Hippocampal formation (tissue), 2 donors: ENCODE measurements at regions not wholly inside any gene's neighbourhood (a gene's known extent, or its start where the extent isn't known, plus 50 kb on each side); places are given as distances from the start of the nearest gene placed in this dataset.
A peak's percentile ranks its signal among the peaks of the same experiment; 100 is the strongest.

Experiments used
- DNase-seq, 2 donors: peaks; one replicate each; lab custom pipeline; 2025; lab: John Stamatoyannopoulos, UW

DNA sequence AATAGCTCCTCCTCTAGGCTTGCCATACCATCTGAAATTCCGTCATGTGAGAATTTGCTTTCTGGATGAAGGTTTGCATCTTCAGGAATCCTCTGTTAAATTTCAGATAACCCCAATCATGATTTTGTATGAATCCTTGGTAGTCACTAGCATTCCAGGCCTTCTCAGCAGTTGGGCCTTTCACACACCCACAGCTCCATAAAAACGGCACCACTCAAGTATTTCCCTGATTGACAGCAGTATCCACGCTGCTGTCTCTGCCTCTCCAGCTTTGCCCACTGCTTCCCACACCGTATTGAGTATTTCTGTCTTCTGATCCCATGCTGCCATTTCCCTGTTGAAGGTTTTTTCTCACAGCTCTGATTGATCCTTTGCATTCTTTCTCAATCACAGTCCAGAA lies 208.7 kb upstream of the NCAM1 start:
- DNase-seq, result no peak

DNA sequence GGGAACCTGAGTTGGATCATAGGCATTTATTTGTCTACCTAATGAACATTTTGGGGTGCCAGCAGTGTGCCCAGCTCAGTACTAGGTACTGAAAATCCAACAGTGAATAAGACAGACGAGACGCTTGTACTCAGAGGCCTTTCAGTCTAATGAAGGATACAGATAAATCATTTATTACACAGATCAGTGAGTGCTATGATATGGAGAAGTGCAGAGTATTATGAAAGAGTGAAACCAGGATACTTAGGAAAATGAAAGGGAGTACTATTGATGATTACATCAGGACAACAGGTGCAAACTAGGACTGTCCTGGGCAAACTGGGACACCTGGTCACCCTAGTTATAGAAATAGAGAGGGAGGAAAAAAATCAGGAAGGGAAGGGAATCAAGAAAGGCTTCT lies 207.5 kb upstream of the NCAM1 start:
- DNase-seq, result no peak

GRCh38 chr11:112759418-112759817 lies 201.8 kb upstream of the NCAM1 start:
- no peak for DNase-seq

GRCh38 chr11:112760396-112761059 lies 200.7 kb upstream of the NCAM1 start:
- DNase-seq, result peak in 1 of 2 donors; percentile 26

GRCh38 chr11:112761911-112762706 lies 199.1 kb upstream of the NCAM1 start:
- no peak for DNase-seq

DNA sequence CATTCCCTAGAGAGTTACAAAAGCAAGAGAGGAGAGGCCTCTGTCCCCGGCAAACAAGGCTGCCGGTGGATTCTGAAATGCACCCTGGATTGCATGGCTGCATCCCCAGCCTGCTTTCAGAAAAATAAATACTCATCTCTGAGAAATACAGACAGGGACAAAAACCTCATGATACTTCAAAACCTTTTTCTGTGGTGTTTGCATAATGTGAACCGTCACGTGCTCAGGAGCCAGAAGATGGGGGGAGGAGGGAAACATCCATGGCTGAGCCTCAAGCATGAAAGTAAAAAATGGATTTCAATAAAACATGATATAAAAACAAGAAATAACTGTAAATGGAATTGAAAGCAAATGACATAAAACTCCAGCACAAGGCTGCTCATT lies 198.5 kb upstream of the NCAM1 start:
- DNase-seq, result peak in 1 of 2 donors; percentile 20

DNA sequence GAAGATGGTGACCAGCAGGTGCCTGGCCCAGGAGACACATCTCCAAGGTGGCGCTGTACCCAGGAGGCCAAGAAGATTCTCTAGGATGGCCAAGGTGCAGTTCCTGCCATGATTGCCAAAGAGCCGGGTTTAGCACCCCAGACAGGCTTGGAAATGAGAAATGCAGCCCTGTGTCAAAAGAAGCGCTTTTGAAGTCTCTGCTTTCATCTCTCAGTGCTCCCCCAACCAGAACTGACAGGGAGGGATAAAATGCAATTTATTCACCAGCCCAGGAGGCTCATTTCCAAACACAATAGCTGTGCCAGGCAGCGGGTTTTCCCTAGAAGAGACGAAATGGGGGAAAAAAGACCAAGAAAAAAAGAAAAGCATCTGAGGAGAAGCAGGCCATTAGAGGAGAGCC lies 195.9 kb upstream of the NCAM1 start:
- DNase-seq, result no peak

- no peak for DNase-seq
Measured at GRCh38 chr11:112769170-112769569, 192.1 kb upstream of the NCAM1 start.

GRCh38 chr11:112769584-112769983 lies 191.6 kb upstream of the NCAM1 start:
- no peak for DNase-seq

DNA sequence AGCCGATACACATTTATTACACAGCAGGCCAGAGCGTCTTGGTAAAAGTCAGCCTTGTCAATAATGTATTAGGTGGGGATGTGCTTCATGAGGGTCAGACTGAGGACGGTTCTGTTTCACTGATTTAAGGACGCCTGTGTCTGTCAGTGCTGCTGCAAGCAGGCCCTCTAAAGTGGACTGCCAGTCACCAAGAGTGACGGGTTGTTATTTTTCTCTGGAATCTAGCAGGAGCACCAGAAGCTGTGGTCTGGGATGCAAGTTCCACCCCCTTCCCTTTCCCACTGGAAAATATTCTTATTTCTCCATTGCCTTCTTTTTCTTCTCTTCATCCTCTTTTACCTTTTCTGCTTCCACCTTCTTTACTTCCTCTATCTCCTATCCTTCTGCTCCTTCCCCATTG lies 191.2 kb upstream of the NCAM1 start:
- DNase-seq, result no peak

DNA sequence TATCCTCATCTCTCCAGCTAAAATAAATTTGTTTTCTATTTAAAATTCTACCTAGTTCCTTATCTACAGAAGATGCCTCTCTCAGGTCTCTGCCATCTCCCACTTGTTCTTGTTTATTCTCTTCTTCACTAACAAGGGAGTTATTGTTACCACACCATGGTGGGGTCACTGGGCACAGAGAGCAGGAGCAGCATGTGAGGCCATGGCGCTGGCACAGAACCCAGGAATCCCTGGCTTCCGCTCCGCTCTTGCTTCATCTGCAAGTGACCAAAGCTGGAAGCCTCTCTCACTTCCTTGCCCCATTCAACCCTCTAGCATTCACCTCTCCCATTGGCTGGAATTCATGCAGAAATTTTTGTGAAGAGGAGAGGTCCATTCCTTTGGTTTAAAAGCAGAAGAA lies 190.7 kb upstream of the NCAM1 start:
- DNase-seq, result peak; percentile 81 to 92

- no peak for DNase-seq
Measured at GRCh38 chr11:112771851-112772250, 189.4 kb upstream of the NCAM1 start.

DNA sequence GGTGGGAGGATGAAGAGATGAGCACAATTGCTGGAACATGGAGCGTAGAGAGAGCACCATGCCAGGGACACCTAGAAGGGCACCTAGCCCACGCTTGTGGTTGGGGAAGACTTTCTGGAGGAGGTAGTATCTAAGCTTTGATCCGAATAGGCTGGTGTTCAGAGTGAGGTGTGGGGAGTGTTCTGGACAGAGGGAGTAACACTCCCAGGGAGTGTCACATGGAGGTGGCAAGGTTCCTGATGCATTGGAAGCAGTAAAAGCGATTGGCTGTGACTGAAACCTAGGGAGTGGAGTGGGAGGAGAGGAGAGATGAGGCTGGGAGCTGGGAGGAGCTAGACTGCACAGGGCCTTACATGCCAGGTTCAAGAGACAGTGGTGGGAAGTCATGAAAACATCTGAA lies 188.0 kb upstream of the NCAM1 start:
- peak in 1 of 2 donors; percentile 76 for DNase-seq

DNA sequence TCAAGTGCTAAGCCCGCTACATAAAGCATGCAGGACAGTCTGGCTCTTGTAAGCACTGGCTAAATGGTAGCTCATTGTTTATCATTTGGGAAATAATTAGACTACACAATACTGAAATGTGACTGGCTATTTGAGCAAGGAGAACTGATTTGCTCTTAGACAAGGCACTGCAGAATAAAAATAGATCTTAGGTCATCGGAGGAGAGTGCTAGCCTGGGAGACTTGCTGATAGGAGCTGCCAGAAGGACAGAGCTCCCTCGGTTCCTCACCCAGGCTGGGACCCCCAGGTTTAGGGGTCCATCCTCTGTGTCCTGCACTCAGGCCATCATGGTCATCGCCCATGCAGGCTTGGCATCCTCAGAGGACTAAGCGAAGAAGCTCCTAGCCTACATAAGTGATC lies 184.4 kb upstream of the NCAM1 start:
- no peak for DNase-seq

DNA sequence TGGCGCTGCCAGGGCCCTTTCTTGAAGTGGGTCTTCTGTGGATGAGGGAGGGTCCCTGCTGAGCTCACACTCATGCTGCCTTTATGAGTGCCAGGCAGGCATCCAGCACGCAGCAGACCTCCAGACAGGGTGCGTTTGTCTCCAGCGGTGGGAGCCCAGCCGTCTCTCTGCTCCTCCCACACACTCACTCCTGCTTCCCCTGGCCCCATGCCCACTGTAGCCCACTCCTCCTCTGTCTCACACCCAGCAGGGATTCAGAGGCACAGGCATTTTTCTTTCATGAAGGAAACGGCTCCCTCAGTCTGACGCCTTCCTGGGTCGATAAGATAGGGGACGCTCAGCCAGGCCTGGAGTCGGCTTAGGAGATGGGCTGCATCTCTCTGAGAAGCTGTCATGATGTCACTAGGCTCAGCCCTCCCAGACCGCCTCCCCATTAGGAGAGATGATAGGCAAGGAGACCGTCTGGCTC lies 183.9 kb upstream of the NCAM1 start:
- DNase-seq, result no peak

GRCh38 chr11:112778091-112778876 lies 182.9 kb upstream of the NCAM1 start:
- DNase-seq, result no peak

- DNase-seq, result no peak
Measured at GRCh38 chr11:112778877-112779266, 182.3 kb upstream of the NCAM1 start.

GRCh38 chr11:112780351-112781087 lies 180.7 kb upstream of the NCAM1 start:
- no peak for DNase-seq

GRCh38 chr11:112783945-112784322 lies 177.3 kb upstream of the NCAM1 start:
- DNase-seq, result no peak

GRCh38 chr11:112784323-112785073 lies 176.7 kb upstream of the NCAM1 start:
- peak; percentile 48 to 51 for DNase-seq

- DNase-seq, result no peak
Measured at GRCh38 chr11:112785149-112785548, 176.1 kb upstream of the NCAM1 start.
